Osteoblast (primary cell): ENCODE measurements at regions not wholly inside any gene's neighbourhood (a gene's known extent, or its start where the extent isn't known, plus 50 kb on each side); places are given as distances from the start of the nearest gene placed in this dataset.

Experiments used
- DNase-seq: peaks from one replicate; pipeline ENCODE4 v3.0.0; 2011; ENCODE audit warnings: low spot score, mixed read lengths; ENCODE audit not compliant: insufficient read length; ENCODE audit errors: missing footprints
- H2AFZ ChIP-seq: 2 replicates; pipeline ENCODE4 v1.6.0; 2011; ENCODE audit warnings: mild to moderate bottlenecking, low read length
- H3K27ac ChIP-seq: 2 replicates; pipeline ENCODE4 v1.5.1; 2011; ENCODE audit warnings: mild to moderate bottlenecking, low read depth, low read length, moderate library complexity
- H3K27me3 ChIP-seq: 2 replicates; pipeline ENCODE4 v1.6.0; 2012; ENCODE audit warnings: mild to moderate bottlenecking, control low read depth, inconsistent platforms, low read length, moderate library complexity; ENCODE audit not compliant: insufficient read depth
- H3K36me3 ChIP-seq: 2 replicates; pipeline ENCODE4 v1.5.1; 2011; ENCODE audit warnings: mild to moderate bottlenecking, low read length, control low read depth, moderate library complexity; ENCODE audit not compliant: insufficient read depth
- H3K4me1 ChIP-seq: 2 replicates; pipeline ENCODE4 v1.5.1; 2011; ENCODE audit warnings: mild to moderate bottlenecking, low read length, control low read depth, moderate library complexity; ENCODE audit not compliant: insufficient read depth
- H3K4me2 ChIP-seq: 2 replicates; pipeline ENCODE4 v1.6.0; 2011; ENCODE audit warnings: mild to moderate bottlenecking, low read length; ENCODE audit not compliant: insufficient read depth
- H3K4me3 ChIP-seq: fragments of 200-600 bp; sonication (generic); 3 replicates; pipeline ENCODE4 v1.5.1; 2012; ENCODE audit warnings: mild to moderate bottlenecking, low read length, inconsistent platforms; ENCODE audit not compliant: insufficient read depth
- H3K79me2 ChIP-seq: 2 replicates; pipeline ENCODE4 v1.6.0; 2012; ENCODE audit warnings: mild to moderate bottlenecking, low read length, control low read depth, inconsistent platforms; ENCODE audit not compliant: insufficient read depth
- H3K9me3 ChIP-seq: 2 replicates; pipeline ENCODE4 v1.5.1; 2011; ENCODE audit warnings: low read depth, low read length, control low read depth
- H4K20me1 ChIP-seq: 2 replicates; pipeline ENCODE4 v1.6.0; 2012; ENCODE audit warnings: mild to moderate bottlenecking, low read length, control low read depth; ENCODE audit not compliant: insufficient read depth
- TF ChIP-seq, protein P1 (sequence below): IDR thresholded peaks from 2 replicates; pipeline ENCODE4 v1.5.1; 2011; ENCODE audit warnings: mild to moderate bottlenecking, low read depth, low read length, moderate library complexity; ENCODE audit errors: extremely low read depth

DNA sequence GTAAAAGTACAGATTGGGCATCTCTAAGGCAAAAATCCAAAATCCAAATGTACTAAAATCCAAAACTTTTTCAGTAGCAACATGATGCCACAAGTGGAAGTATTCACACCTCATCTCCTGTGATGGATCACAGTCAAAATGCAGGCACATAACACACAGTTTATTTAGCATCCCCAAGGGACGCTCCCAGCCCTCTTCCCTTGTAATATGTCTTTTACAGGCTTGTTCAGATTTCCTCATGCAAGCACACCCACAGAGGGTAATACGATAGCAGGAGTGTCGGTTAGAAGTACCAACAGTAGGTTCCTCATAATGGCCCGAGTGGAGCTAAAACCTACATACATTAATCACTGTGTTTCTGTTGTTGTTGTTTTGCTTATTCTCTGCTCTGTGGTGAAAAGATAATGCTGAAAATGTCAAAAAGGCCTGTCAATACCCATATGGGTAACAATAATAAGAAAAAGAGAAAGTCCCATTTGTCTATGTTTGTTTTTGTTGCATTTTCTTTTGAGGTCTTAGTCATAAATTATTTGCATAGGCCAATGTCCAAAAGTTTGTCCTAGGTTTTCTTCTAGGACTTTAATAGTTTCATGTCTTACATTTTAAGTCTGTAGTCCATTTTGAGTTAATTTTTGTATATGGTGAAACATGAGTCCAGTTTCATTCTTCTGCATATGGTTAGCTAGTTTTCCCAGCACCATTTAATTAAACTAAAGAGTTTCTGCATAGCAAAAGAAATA lies 133.1 kb downstream of the LRIG3 start:
- no peaks in the 10 kb centered on the region for H3K27me3 ChIP-seq
- no peaks in the 10 kb centered on the region for H3K4me1 ChIP-seq
- H3K4me2 ChIP-seq, result no peak overlapping the region
- H3K27ac ChIP-seq, result no peak overlapping the region
- TF ChIP-seq, protein P1, sequence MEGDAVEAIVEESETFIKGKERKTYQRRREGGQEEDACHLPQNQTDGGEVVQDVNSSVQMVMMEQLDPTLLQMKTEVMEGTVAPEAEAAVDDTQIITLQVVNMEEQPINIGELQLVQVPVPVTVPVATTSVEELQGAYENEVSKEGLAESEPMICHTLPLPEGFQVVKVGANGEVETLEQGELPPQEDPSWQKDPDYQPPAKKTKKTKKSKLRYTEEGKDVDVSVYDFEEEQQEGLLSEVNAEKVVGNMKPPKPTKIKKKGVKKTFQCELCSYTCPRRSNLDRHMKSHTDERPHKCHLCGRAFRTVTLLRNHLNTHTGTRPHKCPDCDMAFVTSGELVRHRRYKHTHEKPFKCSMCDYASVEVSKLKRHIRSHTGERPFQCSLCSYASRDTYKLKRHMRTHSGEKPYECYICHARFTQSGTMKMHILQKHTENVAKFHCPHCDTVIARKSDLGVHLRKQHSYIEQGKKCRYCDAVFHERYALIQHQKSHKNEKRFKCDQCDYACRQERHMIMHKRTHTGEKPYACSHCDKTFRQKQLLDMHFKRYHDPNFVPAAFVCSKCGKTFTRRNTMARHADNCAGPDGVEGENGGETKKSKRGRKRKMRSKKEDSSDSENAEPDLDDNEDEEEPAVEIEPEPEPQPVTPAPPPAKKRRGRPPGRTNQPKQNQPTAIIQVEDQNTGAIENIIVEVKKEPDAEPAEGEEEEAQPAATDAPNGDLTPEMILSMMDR, result no peak
- H3K79me2 ChIP-seq, result no peaks in the 10 kb centered on the region
- no peaks in the 10 kb centered on the region for H3K9me3 ChIP-seq
- H2AFZ ChIP-seq, result no peak overlapping the region
- no peak overlapping the region for H3K4me3 ChIP-seq
- no peak for DNase-seq
- no peaks in the 10 kb centered on the region for H4K20me1 ChIP-seq
- H3K36me3 ChIP-seq, result no peaks in the 10 kb centered on the region

DNA sequence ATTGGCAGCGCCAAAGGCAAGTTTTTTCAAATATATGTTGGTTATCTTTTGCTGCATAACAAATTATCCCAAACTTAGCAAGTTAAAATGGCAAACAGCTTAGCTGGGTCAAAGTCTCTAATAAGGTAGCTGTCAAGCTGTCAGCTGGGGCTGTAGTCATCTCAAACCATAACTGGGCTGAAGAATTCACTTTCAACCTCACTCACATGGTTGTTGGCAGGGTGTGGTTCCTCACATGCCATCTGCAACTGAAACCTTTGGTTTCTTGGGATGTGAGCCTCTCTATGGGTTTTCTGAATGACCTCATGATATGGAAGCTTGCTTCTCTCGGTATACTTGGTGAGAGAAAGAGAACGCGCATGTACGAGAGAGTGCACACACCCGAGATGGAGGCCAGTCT lies 125.4 kb downstream of the LRIG3 start:
- Histone ChIP-seq H4K20me1 (no peaks in the 10 kb centered on the region), H3K36me3 (no peaks in the 10 kb centered on the region), H3K4me3 (no peak overlapping the region), H3K27ac (no peak overlapping the region), H3K4me2 (no peak overlapping the region), H2AFZ (peak overlapping the region; percentile 10), H3K4me1 (no peaks in the 10 kb centered on the region), H3K9me3 (no peaks in the 10 kb centered on the region), H3K27me3 (no peaks in the 10 kb centered on the region), H3K79me2 (no peaks in the 10 kb centered on the region)
- no peak for DNase-seq
- TF ChIP-seq, protein P1, result no peak

DNA sequence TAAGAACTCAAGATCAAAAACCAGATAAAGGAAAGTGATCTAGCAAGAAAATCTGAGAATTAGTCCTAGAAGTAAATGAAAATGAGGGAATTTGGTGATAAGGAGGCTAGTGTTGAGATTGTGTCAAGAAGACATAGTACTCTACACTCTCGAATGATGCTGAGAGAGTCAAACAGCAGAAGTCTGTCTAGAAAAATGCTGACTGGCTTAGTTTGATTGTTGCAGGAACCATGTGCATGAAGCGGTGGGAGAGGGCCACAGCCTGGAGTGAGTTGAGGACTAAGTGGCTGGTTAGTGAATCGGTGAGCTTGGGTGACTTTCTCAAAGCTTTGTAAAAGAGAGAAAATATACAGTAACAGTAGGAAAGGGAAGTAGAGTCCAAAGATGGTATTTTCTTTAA lies 124.5 kb downstream of the LRIG3 start:
- Histone ChIP-seq H3K36me3 (no peaks in the 10 kb centered on the region), H3K4me2 (no peak overlapping the region), H3K27me3 (no peaks in the 10 kb centered on the region), H3K4me3 (no peak overlapping the region), H3K79me2 (no peaks in the 10 kb centered on the region), H3K9me3 (no peaks in the 10 kb centered on the region), H3K27ac (no peak overlapping the region), H4K20me1 (no peaks in the 10 kb centered on the region), H3K4me1 (no peaks in the 10 kb centered on the region), H2AFZ (no peak overlapping the region)
- TF ChIP-seq, protein P1, result no peak
- DNase-seq, result no peak

DNA sequence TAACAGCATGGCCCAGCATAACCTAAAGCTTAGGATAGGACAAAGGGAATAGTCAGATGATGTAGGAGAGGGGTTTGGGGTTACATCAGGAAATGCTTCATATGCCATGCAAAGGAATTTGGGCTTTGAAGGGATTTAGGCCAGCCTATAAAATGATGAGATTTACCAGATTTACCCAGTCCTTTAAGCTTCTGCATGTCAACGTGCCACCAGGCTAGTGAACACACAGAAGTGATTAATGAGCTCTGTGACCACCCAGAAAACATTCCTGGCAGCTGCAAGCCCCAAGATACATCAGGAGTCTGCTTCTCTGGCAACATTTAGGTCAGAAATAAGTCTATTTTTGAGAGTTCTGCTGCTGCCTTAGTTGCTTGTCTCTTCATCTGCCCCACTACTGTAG lies 118.3 kb downstream of the LRIG3 start:
- Histone ChIP-seq H3K36me3 (no peaks in the 10 kb centered on the region), H3K79me2 (no peaks in the 10 kb centered on the region), H2AFZ (no peak overlapping the region), H3K4me2 (no peak overlapping the region), H3K9me3 (no peaks in the 10 kb centered on the region), H3K4me1 (peaks cover 4% of the 10 kb centered on the region), H4K20me1 (no peaks in the 10 kb centered on the region), H3K27me3 (no peaks in the 10 kb centered on the region), H3K27ac (no peak overlapping the region), H3K4me3 (no peak overlapping the region)
- TF ChIP-seq, protein P1, result no peak
- no peak for DNase-seq
